Glutamatergic neuron (in vitro differentiated cells): ENCODE measurements at regions not wholly inside any gene's neighbourhood (a gene's known extent, or its start where the extent isn't known, plus 50 kb on each side); places are given as distances from the start of the nearest gene placed in this dataset.
"Not testable (repeated sequence)": the region's sequence is repeated elsewhere in the genome, so short reads cannot be mapped to it uniquely, and the experiment has no call there.

ENCODE experiments used
- DNase-seq: peaks from one replicate; pipeline ENCODE4 v3.0.0; 2022
- H3K27ac Mint-ChIP-seq: one replicate; pipeline ENCODE4 v1.8.0; 2020; ENCODE audit warnings: mild to moderate bottlenecking, mixed read lengths, inconsistent platforms; ENCODE audit not compliant: unreplicated experiment
- H3K27me3 Mint-ChIP-seq: one replicate; pipeline ENCODE4 v1.8.0; 2020; ENCODE audit warnings: mild to moderate bottlenecking, moderate library complexity, mixed read lengths, inconsistent platforms; ENCODE audit not compliant: unreplicated experiment
- H3K36me3 Mint-ChIP-seq: one replicate; pipeline ENCODE4 v1.8.0; 2020; ENCODE audit warnings: mild to moderate bottlenecking, mixed read lengths, inconsistent platforms; ENCODE audit not compliant: unreplicated experiment
- H3K4me1 Mint-ChIP-seq: one replicate; pipeline ENCODE4 v1.8.0; 2020; ENCODE audit warnings: mild to moderate bottlenecking, low read depth, mixed read lengths, inconsistent platforms; ENCODE audit not compliant: unreplicated experiment
- H3K4me3 Mint-ChIP-seq: one replicate; pipeline ENCODE4 v1.8.0; 2020; ENCODE audit warnings: mild to moderate bottlenecking, mixed read lengths, inconsistent platforms; ENCODE audit not compliant: unreplicated experiment
- H3K9me3 Mint-ChIP-seq: one replicate; pipeline ENCODE4 v1.8.0; 2020; ENCODE audit warnings: mild to moderate bottlenecking, moderate library complexity, mixed read lengths, inconsistent platforms; ENCODE audit not compliant: unreplicated experiment
- TF ChIP-seq, protein P1 (sequence below): fragments of 200-600 bp; sonication (generic); IDR thresholded peaks from one replicate; pipeline ENCODE4 v1.5.0; 2021; ENCODE audit not compliant: partially characterized antibody, unreplicated experiment

DNA sequence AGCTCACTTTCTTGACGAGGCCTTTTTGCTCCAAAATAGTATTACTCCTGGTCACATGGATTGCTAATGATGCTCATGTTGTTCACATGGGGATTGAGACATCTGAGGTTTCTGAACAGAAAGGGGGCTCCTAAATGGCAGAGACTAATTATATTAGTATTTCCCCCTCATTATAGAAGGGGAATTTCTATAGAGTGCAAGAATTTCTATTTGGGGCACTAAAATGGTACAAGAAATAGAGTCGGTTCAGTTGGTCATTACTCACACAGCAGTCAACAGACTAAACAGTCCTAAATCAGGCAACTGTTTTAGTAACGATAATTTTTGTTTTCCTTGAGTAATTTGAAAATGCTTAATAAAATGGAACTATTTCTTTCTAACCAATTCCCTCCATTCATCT lies 108.9 kb downstream of the DACT1 start:
- H3K4me1 Mint-ChIP-seq, result peaks cover 11% of the 10 kb centered on the region
- no peak overlapping the region for H3K27ac Mint-ChIP-seq
- no peaks in the 10 kb centered on the region for H3K27me3 Mint-ChIP-seq
- no peak overlapping the region for H3K4me3 Mint-ChIP-seq
- DNase-seq, result no peak
- TF ChIP-seq, protein P1, sequence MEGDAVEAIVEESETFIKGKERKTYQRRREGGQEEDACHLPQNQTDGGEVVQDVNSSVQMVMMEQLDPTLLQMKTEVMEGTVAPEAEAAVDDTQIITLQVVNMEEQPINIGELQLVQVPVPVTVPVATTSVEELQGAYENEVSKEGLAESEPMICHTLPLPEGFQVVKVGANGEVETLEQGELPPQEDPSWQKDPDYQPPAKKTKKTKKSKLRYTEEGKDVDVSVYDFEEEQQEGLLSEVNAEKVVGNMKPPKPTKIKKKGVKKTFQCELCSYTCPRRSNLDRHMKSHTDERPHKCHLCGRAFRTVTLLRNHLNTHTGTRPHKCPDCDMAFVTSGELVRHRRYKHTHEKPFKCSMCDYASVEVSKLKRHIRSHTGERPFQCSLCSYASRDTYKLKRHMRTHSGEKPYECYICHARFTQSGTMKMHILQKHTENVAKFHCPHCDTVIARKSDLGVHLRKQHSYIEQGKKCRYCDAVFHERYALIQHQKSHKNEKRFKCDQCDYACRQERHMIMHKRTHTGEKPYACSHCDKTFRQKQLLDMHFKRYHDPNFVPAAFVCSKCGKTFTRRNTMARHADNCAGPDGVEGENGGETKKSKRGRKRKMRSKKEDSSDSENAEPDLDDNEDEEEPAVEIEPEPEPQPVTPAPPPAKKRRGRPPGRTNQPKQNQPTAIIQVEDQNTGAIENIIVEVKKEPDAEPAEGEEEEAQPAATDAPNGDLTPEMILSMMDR, result no peak
- peaks cover 4% of the 10 kb centered on the region for H3K9me3 Mint-ChIP-seq
- peaks cover 3% of the 10 kb centered on the region for H3K36me3 Mint-ChIP-seq

GRCh38 chr14:58747181-58747580 lies 109.4 kb downstream of the DACT1 start:
- H3K36me3 Mint-ChIP-seq, result peaks cover 3% of the 10 kb centered on the region
- H3K27ac Mint-ChIP-seq, result no peak overlapping the region
- peaks cover 11% of the 10 kb centered on the region for H3K4me1 Mint-ChIP-seq
- no peaks in the 10 kb centered on the region for H3K27me3 Mint-ChIP-seq
- DNase-seq, result no peak
- TF ChIP-seq, protein P1, result no peak
- peaks cover 4% of the 10 kb centered on the region for H3K9me3 Mint-ChIP-seq
- no peak overlapping the region for H3K4me3 Mint-ChIP-seq

GRCh38 chr14:58748251-58748650 lies 110.5 kb downstream of the DACT1 start:
- not testable (repeated sequence) for H3K4me1 Mint-ChIP-seq, H3K27ac Mint-ChIP-seq, H3K27me3 Mint-ChIP-seq, H3K4me3 Mint-ChIP-seq, H3K9me3 Mint-ChIP-seq, DNase-seq, H3K36me3 Mint-ChIP-seq

GRCh38 chr14:58749066-58749669 lies 111.4 kb downstream of the DACT1 start:
- Mint-ChIP-seq H3K36me3 (peaks cover 3% of the 10 kb centered on the region), H3K9me3 (peaks cover 3% of the 10 kb centered on the region), H3K27me3 (no peaks in the 10 kb centered on the region), H3K27ac (no peak overlapping the region), H3K4me3 (no peak overlapping the region), H3K4me1 (peaks cover 4% of the 10 kb centered on the region)
- DNase-seq, result no peak
- TF ChIP-seq, protein P1, result no peak

- no peaks in the 10 kb centered on the region for H3K27me3 Mint-ChIP-seq
- H3K9me3 Mint-ChIP-seq, result peaks cover 3% of the 10 kb centered on the region
- H3K4me3 Mint-ChIP-seq, result no peak overlapping the region
- H3K36me3 Mint-ChIP-seq, result peaks cover 3% of the 10 kb centered on the region
- TF ChIP-seq, protein P1, result no peak
- H3K4me1 Mint-ChIP-seq, result peaks cover 10% of the 10 kb centered on the region
- DNase-seq, result no peak
- H3K27ac Mint-ChIP-seq, result no peak overlapping the region
Observed at GRCh38 chr14:58750321-58751269, 112.8 kb downstream of the DACT1 start.
